A673 (cell line): ENCODE measurements at regions not wholly inside any gene's neighbourhood (a gene's known extent, or its start where the extent isn't known, plus 50 kb on each side); places are given as distances from the start of the nearest gene placed in this dataset.

Source experiments
- BruUV-seq: library from RNA; stranded (reverse); fragments of 400-500 nt; replicated peaks from 2 replicates; lab custom pipeline; 2021; lab: Mats Ljungman, UMichigan
- CTCF ChIA-PET: fragments of 300-600 bp; sonication (Branson Sonifier 250); formaldehyde crosslinking; loops from one replicate; lab custom pipeline; 2022; ENCODE audit warnings: antibody characterized with exemption; lab: Charles Lee
- POLR2A ChIA-PET: fragments of 300-600 bp; sonication (Branson Sonifier 250); formaldehyde crosslinking; loops from one replicate; lab custom pipeline; 2022; ENCODE audit warnings: antibody characterized with exemption; ENCODE audit not compliant: low non-redundant PET; lab: Charles Lee
- DNase-seq: peaks from one replicate; pipeline ENCODE4 v3.0.0-alpha.2; 2015; ENCODE audit warnings: low spot score
- H3K27ac ChIP-seq: fragments of 200-600 bp; sonication (generic); 2 replicates; pipeline ENCODE4 v1.5.1; 2016; ENCODE audit warnings: mixed run types, low read depth, mild to moderate bottlenecking, mixed read lengths, antibody characterized with exemption, low read length; ENCODE audit not compliant: poor library complexity, severe bottlenecking
- H3K27me3 ChIP-seq: fragments of 200-600 bp; sonication (generic); replicated peaks from 2 replicates; pipeline ENCODE4 v1.6.1; 2017; ENCODE audit warnings: mixed run types, low read depth, mild to moderate bottlenecking, mixed read lengths, antibody characterized with exemption, low read length; ENCODE audit not compliant: insufficient read depth, poor library complexity
- H3K36me3 ChIP-seq: fragments of 200-600 bp; sonication (generic); 2 replicates; pipeline ENCODE4 v1.6.1; 2016; ENCODE audit warnings: mixed run types, mild to moderate bottlenecking, mixed read lengths, antibody characterized with exemption, low read length; ENCODE audit not compliant: insufficient read depth, poor library complexity, severe bottlenecking
- H3K4me1 ChIP-seq: fragments of 200-600 bp; sonication (generic); 2 replicates; pipeline ENCODE4 v1.6.1; 2017; ENCODE audit warnings: mixed run types, mild to moderate bottlenecking, mixed read lengths, antibody characterized with exemption, low read length; ENCODE audit not compliant: insufficient read depth, poor library complexity, severe bottlenecking
- H3K4me3 ChIP-seq: fragments of 200-600 bp; sonication (generic); 2 replicates; pipeline ENCODE4 v1.5.1; 2016; ENCODE audit warnings: low read depth, mixed run types, mild to moderate bottlenecking, mixed read lengths, low read length; ENCODE audit not compliant: poor library complexity, severe bottlenecking
- H3K9me3 ChIP-seq: fragments of 200-600 bp; sonication (generic); 2 replicates; pipeline ENCODE4 v1.6.1; 2016; ENCODE audit warnings: mixed run types, low read depth, mild to moderate bottlenecking, mixed read lengths, antibody characterized with exemption, low read length; ENCODE audit not compliant: poor library complexity, severe bottlenecking
- EZH2 ChIP-seq: fragments of 200-600 bp; sonication (generic); IDR thresholded peaks from 2 replicates; pipeline ENCODE4 v1.6.1; 2017; ENCODE audit warnings: borderline replicate concordance, low read depth, mild to moderate bottlenecking, mixed read lengths, antibody characterized with exemption, low read length; ENCODE audit not compliant: poor library complexity, severe bottlenecking
- intact Hi-C: fragments of 100-400 bp; cut with micrococcal nuclease; formaldehyde crosslinking; loops from one replicate; pipeline ENCODE4 v1.10.0; 2022; ENCODE audit not compliant: unreplicated experiment
- TF ChIP-seq, protein P1 (sequence below): fragments of 300-800, 200-600 bp; sonication (generic); conservative IDR thresholded peaks from 2 replicates; pipeline ENCODE4 v1.5.1; 2017; ENCODE audit warnings: low read depth, mild to moderate bottlenecking, antibody characterized with exemption, low read length, moderate library complexity, mixed read lengths

- intact Hi-C loops, result no loop called here
- Histone ChIP-seq H3K36me3 (no peaks in the 10 kb centered on the region), H3K9me3 (no peaks in the 10 kb centered on the region), H3K27me3 (peaks cover 10% of the 10 kb centered on the region), H3K4me1 (no peaks in the 10 kb centered on the region), H3K4me3 (no peak overlapping the region), H3K27ac (no peak overlapping the region)
- ChIA-PET CTCF (no interaction called here), POLR2A (no interaction called here)
- no TSS peak for BruUV-seq
- DNase-seq, result no peak
- TF ChIP-seq, protein P1, sequence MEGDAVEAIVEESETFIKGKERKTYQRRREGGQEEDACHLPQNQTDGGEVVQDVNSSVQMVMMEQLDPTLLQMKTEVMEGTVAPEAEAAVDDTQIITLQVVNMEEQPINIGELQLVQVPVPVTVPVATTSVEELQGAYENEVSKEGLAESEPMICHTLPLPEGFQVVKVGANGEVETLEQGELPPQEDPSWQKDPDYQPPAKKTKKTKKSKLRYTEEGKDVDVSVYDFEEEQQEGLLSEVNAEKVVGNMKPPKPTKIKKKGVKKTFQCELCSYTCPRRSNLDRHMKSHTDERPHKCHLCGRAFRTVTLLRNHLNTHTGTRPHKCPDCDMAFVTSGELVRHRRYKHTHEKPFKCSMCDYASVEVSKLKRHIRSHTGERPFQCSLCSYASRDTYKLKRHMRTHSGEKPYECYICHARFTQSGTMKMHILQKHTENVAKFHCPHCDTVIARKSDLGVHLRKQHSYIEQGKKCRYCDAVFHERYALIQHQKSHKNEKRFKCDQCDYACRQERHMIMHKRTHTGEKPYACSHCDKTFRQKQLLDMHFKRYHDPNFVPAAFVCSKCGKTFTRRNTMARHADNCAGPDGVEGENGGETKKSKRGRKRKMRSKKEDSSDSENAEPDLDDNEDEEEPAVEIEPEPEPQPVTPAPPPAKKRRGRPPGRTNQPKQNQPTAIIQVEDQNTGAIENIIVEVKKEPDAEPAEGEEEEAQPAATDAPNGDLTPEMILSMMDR, result no peak
- TF ChIP-seq EZH2, result no peak
Measured at GRCh38 chr16:55029509-55029908, 98.8 kb downstream of the IRX5 start.

DNA sequence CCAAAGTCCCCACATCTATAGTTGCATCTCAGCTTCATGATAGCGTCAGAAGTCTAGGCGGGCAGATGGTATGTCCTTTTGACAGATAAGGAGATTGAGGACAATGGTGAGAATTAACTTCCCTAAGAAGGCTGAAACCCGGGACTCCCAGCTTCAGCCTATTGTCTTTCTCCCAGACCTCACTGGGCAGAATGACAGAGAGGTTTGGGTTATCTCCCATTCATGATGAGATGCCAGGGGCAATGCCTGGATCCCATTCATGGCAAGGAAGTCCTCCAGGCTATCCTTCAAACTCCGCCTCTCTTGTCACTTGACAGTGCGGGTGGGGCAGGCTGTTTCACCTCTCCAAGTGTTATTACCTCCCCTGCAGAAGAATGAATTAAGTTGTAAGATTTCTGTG lies 100.3 kb downstream of the IRX5 start:
- Histone ChIP-seq H3K27ac (no peak overlapping the region), H3K27me3 (no peaks in the 10 kb centered on the region), H3K4me3 (no peak overlapping the region), H3K36me3 (no peaks in the 10 kb centered on the region), H3K4me1 (no peaks in the 10 kb centered on the region), H3K9me3 (no peaks in the 10 kb centered on the region)
- no TSS peak for BruUV-seq
- DNase-seq, result no peak
- CTCF ChIA-PET, result no interaction called here
- intact Hi-C loops, result no loop called here
- no peak for TF ChIP-seq EZH2
- TF ChIP-seq, protein P1, result no peak
- POLR2A ChIA-PET, result no interaction called here

DNA sequence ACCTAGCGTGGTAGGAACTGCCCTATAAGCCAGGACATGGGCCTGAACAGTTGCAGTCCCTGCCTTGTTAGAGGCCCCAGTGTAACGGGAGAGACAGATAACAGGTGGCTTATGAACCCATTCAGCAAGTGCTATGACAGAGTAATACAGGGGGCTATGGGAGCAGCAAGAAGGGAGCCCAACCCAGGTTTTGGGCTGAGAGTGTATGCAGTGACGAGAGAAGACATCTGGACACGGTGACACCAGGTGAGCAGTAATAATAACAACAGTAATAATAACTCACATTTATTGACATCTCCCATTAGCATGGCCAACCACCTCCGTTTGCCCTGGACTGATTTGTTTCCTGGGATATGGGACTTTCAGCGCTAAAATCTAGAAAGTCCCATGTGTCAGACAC lies 100.8 kb downstream of the IRX5 start:
- Histone ChIP-seq H3K27ac (no peak overlapping the region), H3K27me3 (no peaks in the 10 kb centered on the region), H3K9me3 (no peaks in the 10 kb centered on the region), H3K4me1 (no peaks in the 10 kb centered on the region), H3K36me3 (no peaks in the 10 kb centered on the region), H3K4me3 (no peak overlapping the region)
- intact Hi-C loops, result no loop called here
- ChIA-PET POLR2A (no interaction called here), CTCF (no interaction called here)
- no peak for DNase-seq
- no peak for TF ChIP-seq EZH2
- TF ChIP-seq, protein P1, result no peak
- no TSS peak for BruUV-seq
